ENCODE measurements at regions not wholly inside any gene's neighbourhood (a gene's known extent, or its start where the extent isn't known, plus 50 kb on each side); places are given as distances from the start of the nearest gene placed in this dataset.

DNA sequence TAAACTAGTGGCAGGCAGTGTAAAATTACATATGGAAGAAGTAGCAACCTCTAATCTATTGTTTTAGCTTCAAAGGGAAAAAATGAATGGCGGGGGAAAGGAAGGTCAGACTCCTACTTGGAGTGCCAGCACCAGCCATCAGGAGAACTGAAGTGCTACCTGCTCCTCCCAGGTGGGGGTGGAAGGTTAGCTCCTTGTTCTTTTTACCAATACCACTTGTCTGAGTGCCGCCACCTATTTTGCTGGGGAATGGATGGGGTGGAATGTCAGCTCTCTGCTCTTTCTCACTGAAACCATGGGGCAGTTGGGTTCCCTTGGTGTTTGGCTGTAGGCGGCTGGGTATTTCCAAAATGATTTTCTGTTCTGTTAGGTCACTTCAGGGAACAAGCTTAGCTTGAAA, 428.7 kb upstream of the EPHA3 start:
- H3K36me3 ChIP-seq (ENCODE audit: insufficient read depth, low read length): no peaks in the 10 kb centered on the region
- no peak overlapping the region for H3K9ac ChIP-seq (ENCODE audit: low read length)
- no peak overlapping the region for H3K27ac ChIP-seq (ENCODE audit: low read depth, low read length, poor library complexity, severe bottlenecking)
- TF ChIP-seq EZH2 (IDR thresholded peaks at IDR 0.05; ENCODE audit: borderline replicate concordance, low read length): no peak
- TF ChIP-seq, protein P1, sequence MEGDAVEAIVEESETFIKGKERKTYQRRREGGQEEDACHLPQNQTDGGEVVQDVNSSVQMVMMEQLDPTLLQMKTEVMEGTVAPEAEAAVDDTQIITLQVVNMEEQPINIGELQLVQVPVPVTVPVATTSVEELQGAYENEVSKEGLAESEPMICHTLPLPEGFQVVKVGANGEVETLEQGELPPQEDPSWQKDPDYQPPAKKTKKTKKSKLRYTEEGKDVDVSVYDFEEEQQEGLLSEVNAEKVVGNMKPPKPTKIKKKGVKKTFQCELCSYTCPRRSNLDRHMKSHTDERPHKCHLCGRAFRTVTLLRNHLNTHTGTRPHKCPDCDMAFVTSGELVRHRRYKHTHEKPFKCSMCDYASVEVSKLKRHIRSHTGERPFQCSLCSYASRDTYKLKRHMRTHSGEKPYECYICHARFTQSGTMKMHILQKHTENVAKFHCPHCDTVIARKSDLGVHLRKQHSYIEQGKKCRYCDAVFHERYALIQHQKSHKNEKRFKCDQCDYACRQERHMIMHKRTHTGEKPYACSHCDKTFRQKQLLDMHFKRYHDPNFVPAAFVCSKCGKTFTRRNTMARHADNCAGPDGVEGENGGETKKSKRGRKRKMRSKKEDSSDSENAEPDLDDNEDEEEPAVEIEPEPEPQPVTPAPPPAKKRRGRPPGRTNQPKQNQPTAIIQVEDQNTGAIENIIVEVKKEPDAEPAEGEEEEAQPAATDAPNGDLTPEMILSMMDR (IDR thresholded peaks at IDR 0.05; ENCODE audit: low read length): no peak
- H4K20me1 ChIP-seq (ENCODE audit: insufficient read depth, low read length): no peaks in the 10 kb centered on the region
- H3F3A ChIP-seq (ENCODE audit: insufficient read depth, low read length): no peaks in the 10 kb centered on the region
- H3K27me3 ChIP-seq (ENCODE audit: insufficient read depth, low read length): no peaks in the 10 kb centered on the region
- H3K9me2 ChIP-seq (ENCODE audit: low read depth, low read length): no peaks in the 10 kb centered on the region
- no peak overlapping the region for H2AFZ ChIP-seq (ENCODE audit: low read length)
- H3K4me2 ChIP-seq (ENCODE audit: low read length): no peak overlapping the region
- no peak overlapping the region for H3K4me3 ChIP-seq (ENCODE audit: low read depth, low read length, poor library complexity, severe bottlenecking)
- H3K4me1 ChIP-seq (ENCODE audit: insufficient read depth, low read length, severe bottlenecking): no peaks in the 10 kb centered on the region
- H3K9me3 ChIP-seq (ENCODE audit: low read length): no peaks in the 10 kb centered on the region
- H3K79me2 ChIP-seq (ENCODE audit: insufficient read depth, low read length): no peaks in the 10 kb centered on the region

DNA sequence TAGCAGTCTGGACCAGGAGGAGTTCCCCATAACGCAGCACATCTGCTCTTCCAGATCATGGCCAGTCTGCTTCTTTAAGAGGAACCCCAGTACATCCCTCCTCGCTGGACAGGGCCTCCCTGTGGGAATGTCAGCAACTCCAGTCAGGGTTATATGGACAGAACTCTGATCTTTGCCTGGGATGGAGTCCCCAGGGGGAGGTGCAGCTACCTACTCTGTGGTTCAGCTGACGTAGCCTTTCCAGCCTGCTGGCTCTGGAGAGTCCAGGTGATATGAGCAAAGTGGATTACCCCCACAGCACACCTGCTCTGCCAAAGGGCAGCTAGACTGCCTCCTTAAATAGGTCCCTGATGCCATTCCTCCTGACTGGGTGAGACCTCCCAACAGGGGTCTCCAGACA, 417.1 kb upstream of the EPHA3 start:
- no peaks in the 10 kb centered on the region for H3K79me2 ChIP-seq (ENCODE audit: insufficient read depth, low read length)
- no peaks in the 10 kb centered on the region for H4K20me1 ChIP-seq (ENCODE audit: insufficient read depth, low read length)
- no peaks in the 10 kb centered on the region for H3K36me3 ChIP-seq (ENCODE audit: insufficient read depth, low read length)
- TF ChIP-seq, protein P1 (IDR thresholded peaks at IDR 0.05; ENCODE audit: low read length): no peak
- TF ChIP-seq EZH2 (IDR thresholded peaks at IDR 0.05; ENCODE audit: borderline replicate concordance, low read length): no peak
- H3F3A ChIP-seq (ENCODE audit: insufficient read depth, low read length): no peaks in the 10 kb centered on the region
- H3K9ac ChIP-seq (ENCODE audit: low read length): no peak overlapping the region
- no peak overlapping the region for H3K4me3 ChIP-seq (ENCODE audit: low read depth, low read length, poor library complexity, severe bottlenecking)
- H2AFZ ChIP-seq (ENCODE audit: low read length): no peak overlapping the region
- no peaks in the 10 kb centered on the region for H3K27me3 ChIP-seq (ENCODE audit: insufficient read depth, low read length)
- H3K9me3 ChIP-seq (ENCODE audit: low read length): no peaks in the 10 kb centered on the region
- H3K9me2 ChIP-seq (ENCODE audit: low read depth, low read length): no peaks in the 10 kb centered on the region
- no peaks in the 10 kb centered on the region for H3K4me1 ChIP-seq (ENCODE audit: insufficient read depth, low read length, severe bottlenecking)
- no peak overlapping the region for H3K4me2 ChIP-seq (ENCODE audit: low read length)
- no peak overlapping the region for H3K27ac ChIP-seq (ENCODE audit: low read depth, low read length, poor library complexity, severe bottlenecking)

DNA sequence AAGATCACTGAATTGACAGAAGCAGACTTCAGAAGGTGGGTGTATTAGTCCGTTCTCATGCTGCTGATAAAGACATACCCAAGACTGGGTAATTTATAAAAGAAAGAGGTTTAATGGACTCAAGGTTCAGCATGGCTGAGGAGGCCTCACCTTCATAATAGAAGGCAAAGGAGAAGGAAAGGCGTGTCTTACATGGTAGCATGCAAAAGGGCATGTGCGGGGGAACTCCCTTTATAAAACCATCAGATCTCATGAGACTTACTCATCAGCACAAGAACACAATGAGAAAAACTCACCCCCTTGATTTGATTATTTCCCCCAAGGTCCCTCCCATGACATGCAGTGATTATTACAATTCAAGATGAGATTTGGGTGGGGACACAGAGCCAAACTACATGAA, 416.3 kb upstream of the EPHA3 start:
- Histone ChIP-seq H4K20me1 (ENCODE audit: insufficient read depth, low read length) (no peaks in the 10 kb centered on the region), H3K4me1 (ENCODE audit: insufficient read depth, low read length, severe bottlenecking) (no peaks in the 10 kb centered on the region), H3K27me3 (ENCODE audit: insufficient read depth, low read length) (no peaks in the 10 kb centered on the region), H2AFZ (ENCODE audit: low read length) (no peak overlapping the region), H3K36me3 (ENCODE audit: insufficient read depth, low read length) (no peaks in the 10 kb centered on the region), H3K9me3 (ENCODE audit: low read length) (no peaks in the 10 kb centered on the region), H3K9me2 (ENCODE audit: low read depth, low read length) (no peaks in the 10 kb centered on the region), H3K27ac (ENCODE audit: low read depth, low read length, poor library complexity, severe bottlenecking) (no peak overlapping the region), H3F3A (ENCODE audit: insufficient read depth, low read length) (no peaks in the 10 kb centered on the region), H3K9ac (ENCODE audit: low read length) (no peak overlapping the region), H3K79me2 (ENCODE audit: insufficient read depth, low read length) (no peaks in the 10 kb centered on the region), H3K4me2 (ENCODE audit: low read length) (no peak overlapping the region), H3K4me3 (ENCODE audit: low read depth, low read length, poor library complexity, severe bottlenecking) (no peak overlapping the region)
- TF ChIP-seq, protein P1 (IDR thresholded peaks at IDR 0.05; ENCODE audit: low read length): no peak
- TF ChIP-seq EZH2 (IDR thresholded peaks at IDR 0.05; ENCODE audit: borderline replicate concordance, low read length): no peak

Data from OCI-LY1 (cell line).